Epithelial cell of esophagus (primary cell): ENCODE measurements at regions not wholly inside any gene's neighbourhood (a gene's known extent, or its start where the extent isn't known, plus 50 kb on each side); places are given as distances from the start of the nearest gene placed in this dataset.

Experiments used
- DNase-seq: peaks from one replicate; pipeline ENCODE4 v3.0.0; 2010; ENCODE audit warnings: low read depth
- H3K4me3 ChIP-seq: 2 replicates; pipeline ENCODE4 v1.5.1; 2011; ENCODE audit warnings: mild to moderate bottlenecking, low read length, control low read depth
- TF ChIP-seq, protein P1 (sequence below): IDR thresholded peaks from 2 replicates; pipeline ENCODE4 v1.5.1; 2011; ENCODE audit warnings: low read depth, mild to moderate bottlenecking, low read length, control low read depth, inconsistent platforms; ENCODE audit not compliant: insufficient read depth; ENCODE audit errors: missing control alignments

DNA sequence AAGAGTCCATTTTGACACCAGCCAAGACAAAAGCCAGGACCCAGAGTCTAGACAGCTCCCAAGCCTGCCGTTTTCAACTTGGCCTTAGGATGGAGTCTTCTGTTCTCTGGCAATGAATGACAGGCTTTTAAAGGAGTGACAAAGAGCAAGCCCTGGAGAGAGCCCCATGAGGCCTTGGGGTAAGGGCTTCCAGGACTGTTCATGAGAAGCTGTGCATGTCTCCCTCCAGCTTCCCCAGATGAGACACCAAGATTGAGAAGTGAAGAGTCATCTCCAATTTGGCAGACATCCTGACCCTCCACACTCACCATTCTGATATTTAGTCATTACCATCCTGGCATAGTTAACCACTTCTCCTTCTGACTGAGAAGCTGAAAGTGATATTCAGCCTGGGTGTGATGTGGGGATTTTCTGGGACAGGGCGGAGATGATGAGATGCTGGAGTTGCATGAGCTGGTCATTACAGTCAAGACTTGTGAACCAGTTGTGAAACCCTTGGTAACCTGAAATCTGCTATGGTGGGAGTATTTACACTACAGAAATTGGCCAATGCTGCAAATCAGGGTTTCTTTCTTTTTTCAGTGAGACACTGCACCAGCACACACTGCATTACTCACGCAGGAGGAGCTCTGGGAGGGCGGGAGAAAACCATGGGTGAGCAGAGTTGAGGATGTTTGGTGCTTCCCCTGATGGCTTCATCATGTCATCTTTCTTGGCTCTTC is 77.8 kb downstream of the VCPKMT start:
- no peak overlapping the region for H3K4me3 ChIP-seq
- peak; percentile 99 for DNase-seq
- TF ChIP-seq, protein P1, sequence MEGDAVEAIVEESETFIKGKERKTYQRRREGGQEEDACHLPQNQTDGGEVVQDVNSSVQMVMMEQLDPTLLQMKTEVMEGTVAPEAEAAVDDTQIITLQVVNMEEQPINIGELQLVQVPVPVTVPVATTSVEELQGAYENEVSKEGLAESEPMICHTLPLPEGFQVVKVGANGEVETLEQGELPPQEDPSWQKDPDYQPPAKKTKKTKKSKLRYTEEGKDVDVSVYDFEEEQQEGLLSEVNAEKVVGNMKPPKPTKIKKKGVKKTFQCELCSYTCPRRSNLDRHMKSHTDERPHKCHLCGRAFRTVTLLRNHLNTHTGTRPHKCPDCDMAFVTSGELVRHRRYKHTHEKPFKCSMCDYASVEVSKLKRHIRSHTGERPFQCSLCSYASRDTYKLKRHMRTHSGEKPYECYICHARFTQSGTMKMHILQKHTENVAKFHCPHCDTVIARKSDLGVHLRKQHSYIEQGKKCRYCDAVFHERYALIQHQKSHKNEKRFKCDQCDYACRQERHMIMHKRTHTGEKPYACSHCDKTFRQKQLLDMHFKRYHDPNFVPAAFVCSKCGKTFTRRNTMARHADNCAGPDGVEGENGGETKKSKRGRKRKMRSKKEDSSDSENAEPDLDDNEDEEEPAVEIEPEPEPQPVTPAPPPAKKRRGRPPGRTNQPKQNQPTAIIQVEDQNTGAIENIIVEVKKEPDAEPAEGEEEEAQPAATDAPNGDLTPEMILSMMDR: no peak

DNA sequence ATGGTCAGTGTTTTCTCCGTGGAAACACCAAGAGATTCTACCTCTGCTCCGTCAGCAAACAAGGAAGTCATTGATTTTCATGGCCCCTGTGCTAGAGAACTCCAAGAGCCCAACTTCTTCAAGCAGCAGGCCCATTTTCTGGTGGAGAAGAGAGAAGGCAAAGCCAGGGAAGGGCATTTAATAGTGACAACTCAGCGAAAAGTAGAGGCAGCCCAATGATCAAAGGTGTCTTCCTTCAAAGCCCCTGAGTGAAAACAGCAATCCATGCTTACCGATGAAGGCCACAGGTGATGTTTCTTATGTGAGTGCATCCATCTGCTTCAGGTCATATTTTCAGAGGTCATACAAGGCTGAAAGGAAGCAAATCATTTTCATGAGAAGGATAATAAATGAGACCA is 77.3 kb downstream of the VCPKMT start:
- TF ChIP-seq, protein P1: no peak
- no peak overlapping the region for H3K4me3 ChIP-seq
- DNase-seq: no peak

DNA sequence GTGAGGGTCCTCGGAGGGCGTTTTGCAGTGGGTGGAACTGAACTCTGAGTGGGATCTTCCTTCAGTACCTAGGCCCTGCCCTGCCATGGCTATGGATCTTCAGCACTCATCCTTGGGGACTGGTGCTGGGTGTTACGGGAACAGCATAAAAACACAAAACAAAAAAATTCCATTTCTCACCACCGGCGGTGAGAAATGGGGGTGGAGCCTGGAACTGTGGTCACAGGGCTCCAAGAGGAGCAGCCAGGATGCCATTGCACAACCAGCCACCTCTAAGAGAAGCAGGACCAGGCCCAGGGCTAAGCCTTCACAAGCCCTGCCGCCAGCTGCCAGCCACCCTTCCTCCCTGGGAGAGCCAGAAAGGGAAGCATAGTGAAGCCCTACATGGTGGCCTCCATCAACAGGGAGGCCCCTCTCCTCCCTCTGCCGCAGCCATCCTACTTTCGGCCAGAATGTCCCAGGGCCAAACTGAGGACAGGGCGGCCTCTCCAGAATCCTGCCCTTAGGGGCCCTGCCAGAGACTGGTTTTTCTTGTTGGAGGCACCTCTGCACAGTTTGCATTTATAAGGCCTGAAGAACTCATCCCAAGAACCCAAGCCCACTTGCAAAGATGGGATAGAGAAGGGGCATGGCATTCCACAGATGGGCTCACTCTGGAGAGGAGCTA is 76.5 kb downstream of the VCPKMT start:
- peak; percentile 92 for DNase-seq
- TF ChIP-seq, protein P1: no peak
- no peak overlapping the region for H3K4me3 ChIP-seq

DNA sequence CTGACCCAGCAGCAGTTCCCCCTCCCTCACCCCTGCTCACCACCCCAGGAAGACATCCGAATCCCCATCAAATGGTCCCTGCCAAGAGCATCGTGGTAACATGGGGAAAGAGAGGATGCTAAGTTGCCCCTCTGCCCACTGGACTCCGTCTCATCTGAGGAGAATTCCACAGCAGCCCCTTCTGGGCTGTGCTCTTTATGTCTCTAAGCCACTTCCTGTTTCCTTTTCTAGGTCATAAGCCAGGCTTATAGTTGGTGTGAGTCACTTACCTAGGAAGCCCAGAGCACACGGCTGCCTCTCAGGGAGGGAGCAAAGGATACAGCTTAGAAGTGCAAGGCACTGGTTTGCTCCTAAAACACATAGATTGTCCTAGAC is 76.0 kb downstream of the VCPKMT start:
- TF ChIP-seq, protein P1: no peak
- DNase-seq: peak; percentile 83
- H3K4me3 ChIP-seq: no peak overlapping the region

- no peak for DNase-seq
- H3K4me3 ChIP-seq: no peak overlapping the region
- TF ChIP-seq, protein P1: no peak
Measured at GRCh38 chr14:50040895-50041465, 75.4 kb downstream of the VCPKMT start.

DNA sequence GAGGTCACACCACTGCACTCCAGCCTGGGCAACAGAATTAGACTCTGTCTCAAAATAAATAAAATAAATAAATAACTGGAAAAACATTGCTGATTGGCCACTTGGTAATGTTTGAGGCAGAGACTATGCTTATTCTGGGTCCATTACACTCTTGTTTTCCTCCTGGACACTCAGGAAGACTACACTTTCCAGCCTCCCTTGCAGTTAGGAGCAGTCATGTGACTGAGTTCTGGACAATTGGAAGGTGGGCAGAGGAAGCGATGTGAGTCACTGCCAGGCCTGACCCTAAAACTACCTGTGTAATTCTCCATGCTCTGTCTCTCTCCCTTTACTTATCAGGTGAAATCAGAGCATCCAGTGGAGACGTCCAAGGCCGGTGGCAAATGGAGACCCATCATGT is 74.4 kb downstream of the VCPKMT start:
- TF ChIP-seq, protein P1: no peak
- no peak overlapping the region for H3K4me3 ChIP-seq
- DNase-seq: no peak
